Ovary (tissue), 3 donors: ENCODE measurements at regions not wholly inside any gene's neighbourhood (a gene's known extent, or its start where the extent isn't known, plus 50 kb on each side); places are given as distances from the start of the nearest gene placed in this dataset.

Experiments
- POLR2A ChIP-seq: fragments of 450-650 bp; IDR thresholded peaks from one replicate; pipeline ENCODE4 v1.6.1; 2017; ENCODE audit warnings: antibody characterized with exemption, mild to moderate bottlenecking, moderate library complexity
- TF ChIP-seq, protein P1 (sequence below), 3 donors: fragments of 450-650 bp in 2 of 3; fragments of 200-600 bp in 1 of 3; IDR thresholded peaks; one replicate each; pipeline versions ENCODE4 v1.5.1 to v1.8.0; 2016 to 2022; ENCODE audit warnings: antibody characterized with exemption in 3 of 3, mild to moderate bottlenecking in 1 of 3
- donor health status: DM: no; HTN: no; CAD: no.

DNA sequence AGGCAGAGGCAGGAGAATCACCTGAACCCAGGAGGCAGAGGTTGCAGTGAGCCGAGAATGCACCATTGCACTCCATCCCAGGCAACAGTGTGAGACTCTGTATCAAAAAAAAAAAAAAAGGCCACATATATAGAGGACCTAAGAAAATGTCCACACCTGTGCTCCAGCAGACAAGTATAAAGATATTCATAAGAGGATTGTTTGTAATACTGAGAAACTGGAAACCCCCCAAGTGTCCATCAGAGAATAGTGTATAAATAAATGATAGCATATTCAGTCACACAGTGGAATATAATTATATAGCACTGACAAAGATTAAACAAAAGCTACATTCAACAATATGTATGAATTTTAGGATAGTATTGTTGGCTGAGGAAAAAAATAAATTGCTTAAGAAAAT is 1050.6 kb downstream of the GRM8 start:
- TF ChIP-seq, protein P1, sequence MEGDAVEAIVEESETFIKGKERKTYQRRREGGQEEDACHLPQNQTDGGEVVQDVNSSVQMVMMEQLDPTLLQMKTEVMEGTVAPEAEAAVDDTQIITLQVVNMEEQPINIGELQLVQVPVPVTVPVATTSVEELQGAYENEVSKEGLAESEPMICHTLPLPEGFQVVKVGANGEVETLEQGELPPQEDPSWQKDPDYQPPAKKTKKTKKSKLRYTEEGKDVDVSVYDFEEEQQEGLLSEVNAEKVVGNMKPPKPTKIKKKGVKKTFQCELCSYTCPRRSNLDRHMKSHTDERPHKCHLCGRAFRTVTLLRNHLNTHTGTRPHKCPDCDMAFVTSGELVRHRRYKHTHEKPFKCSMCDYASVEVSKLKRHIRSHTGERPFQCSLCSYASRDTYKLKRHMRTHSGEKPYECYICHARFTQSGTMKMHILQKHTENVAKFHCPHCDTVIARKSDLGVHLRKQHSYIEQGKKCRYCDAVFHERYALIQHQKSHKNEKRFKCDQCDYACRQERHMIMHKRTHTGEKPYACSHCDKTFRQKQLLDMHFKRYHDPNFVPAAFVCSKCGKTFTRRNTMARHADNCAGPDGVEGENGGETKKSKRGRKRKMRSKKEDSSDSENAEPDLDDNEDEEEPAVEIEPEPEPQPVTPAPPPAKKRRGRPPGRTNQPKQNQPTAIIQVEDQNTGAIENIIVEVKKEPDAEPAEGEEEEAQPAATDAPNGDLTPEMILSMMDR (IDR thresholded peaks at IDR 0.05): no peak
- TF ChIP-seq POLR2A: no peak
